Stimulated activated naive B cell treated with anti-CD40 and anti-IgM and Interleukin-4, amounts not matched to agents 10 μg/mL and 1 μg/mL and 100 μg/mL, for 72 hours (primary cell): ENCODE measurements at regions not wholly inside any gene's neighbourhood (a gene's known extent, or its start where the extent isn't known, plus 50 kb on each side); places are given as distances from the start of the nearest gene placed in this dataset.

Source experiments
- ATAC-seq, 2 donors: fragments of 150-1000 bp; cut with Tn5 transposase; replicated peaks; 2 replicates each; pipeline ENCODE4 v1.10.0; 2021; ENCODE audit warnings: moderate library complexity in 1 of 2
- DNase-seq: peaks from one replicate; pipeline ENCODE4 v3.0.0; 2021
- H3K27ac Mint-ChIP-seq: one replicate; pipeline ENCODE4 v1.8.0; 2022; ENCODE audit warnings: mild to moderate bottlenecking, mixed read lengths
- H3K27me3 Mint-ChIP-seq, 2 donors: one replicate each; pipeline ENCODE4 v1.8.0; 2022; ENCODE audit warnings: mixed read lengths in 2 of 2
- H3K36me3 Mint-ChIP-seq, 2 donors: one replicate each; pipeline ENCODE4 v1.8.0; 2022; ENCODE audit warnings: mixed read lengths in 2 of 2, mild to moderate bottlenecking in 1 of 2
- H3K4me1 Mint-ChIP-seq, 2 donors: one replicate each; pipeline ENCODE4 v1.8.0; 2022; ENCODE audit warnings: mixed read lengths in 2 of 2, mild to moderate bottlenecking in 1 of 2
- H3K4me3 Mint-ChIP-seq, 2 donors: one replicate each; pipeline ENCODE4 v1.8.0; 2022; ENCODE audit warnings: mild to moderate bottlenecking in 2 of 2, mixed read lengths in 2 of 2, moderate library complexity in 1 of 2
- H3K9me3 Mint-ChIP-seq, 2 donors: one replicate each; pipeline ENCODE4 v1.8.0; 2022; ENCODE audit warnings: mixed read lengths in 2 of 2, mild to moderate bottlenecking in 1 of 2

DNA sequence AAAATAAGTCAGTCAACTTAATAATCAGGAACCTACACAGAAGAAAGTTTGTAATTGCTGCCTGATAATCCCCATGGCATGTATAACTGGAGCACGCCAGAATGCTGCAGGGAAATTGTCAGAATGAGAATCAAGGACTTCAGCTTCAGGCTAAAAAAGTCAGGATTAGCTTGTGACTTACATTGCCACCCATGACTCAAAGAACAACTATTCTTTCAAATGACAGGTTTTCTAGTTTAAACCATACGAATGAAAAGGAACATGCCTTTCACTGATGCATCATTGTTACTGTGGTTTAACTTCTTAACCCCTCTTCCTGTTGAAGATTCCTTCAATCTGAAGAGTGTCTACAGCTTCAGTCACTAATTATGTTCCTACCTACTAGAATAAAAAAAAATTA lies 112.4 kb downstream of the ISL1 start:
- no peaks in the 10 kb centered on the region for H3K36me3 Mint-ChIP-seq
- peaks cover 0 to 4% of the 10 kb centered on the region in 2 donors for H3K9me3 Mint-ChIP-seq
- ATAC-seq (no peak), DNase-seq (no peak)
- H3K27ac Mint-ChIP-seq: no peak overlapping the region
- no peaks in the 10 kb centered on the region for H3K27me3 Mint-ChIP-seq
- H3K4me1 Mint-ChIP-seq: no peaks in the 10 kb centered on the region
- H3K4me3 Mint-ChIP-seq: no peak overlapping the region

DNA sequence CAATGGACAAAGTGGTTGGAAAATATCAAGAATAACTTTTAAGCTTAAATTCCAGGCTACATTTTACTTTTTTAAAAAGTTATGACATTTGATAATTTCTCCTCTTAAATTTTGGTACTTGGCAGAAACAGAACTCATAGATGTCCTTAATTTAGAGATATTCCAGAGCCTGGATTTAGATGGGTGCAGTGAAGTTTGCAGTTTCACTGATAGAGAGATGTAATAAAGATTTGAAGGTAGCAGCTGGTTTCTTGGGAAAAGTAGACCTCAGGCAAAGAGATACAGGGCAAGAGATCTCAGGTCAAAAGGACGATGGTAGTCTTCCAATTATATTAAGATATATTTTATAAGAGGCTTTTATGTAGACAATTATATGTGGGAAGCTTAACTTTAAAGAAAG lies 134.6 kb downstream of the ISL1 start:
- Mint-ChIP-seq H3K9me3 (no peaks in the 10 kb centered on the region), H3K27me3 (no peaks in the 10 kb centered on the region), H3K27ac (no peak overlapping the region), H3K4me3 (no peak overlapping the region), H3K36me3 (no peaks in the 10 kb centered on the region), H3K4me1 (no peaks in the 10 kb centered on the region)
- DNase-seq: no peak
- ATAC-seq: no peak

DNA sequence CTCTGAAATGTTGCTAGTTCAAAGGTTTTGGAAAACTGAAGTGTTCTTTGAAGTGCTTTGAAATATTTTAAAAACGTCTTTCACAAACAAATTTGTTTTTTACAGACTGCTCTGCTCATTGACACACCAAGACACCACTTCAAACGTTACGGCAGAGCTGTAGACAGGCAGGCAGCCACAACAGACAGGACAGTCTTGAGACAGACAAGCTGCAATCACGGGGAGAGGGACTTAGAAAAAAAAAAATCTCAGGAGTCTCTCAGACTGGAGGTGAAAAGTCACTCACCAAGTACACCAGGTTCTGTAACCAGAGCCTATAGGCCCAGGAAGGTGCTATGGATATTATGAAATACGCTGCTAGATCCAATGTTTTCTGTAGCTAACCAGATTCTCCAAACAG lies 135.4 kb downstream of the ISL1 start:
- Mint-ChIP-seq H3K36me3 (no peaks in the 10 kb centered on the region), H3K27me3 (no peaks in the 10 kb centered on the region), H3K4me1 (no peaks in the 10 kb centered on the region), H3K9me3 (no peaks in the 10 kb centered on the region), H3K27ac (no peak overlapping the region), H3K4me3 (no peak overlapping the region)
- ATAC-seq (no peak), DNase-seq (no peak)

GRCh38 chr5:51521583-51521982 lies 138.3 kb downstream of the ISL1 start:
- no peaks in the 10 kb centered on the region for H3K4me1 Mint-ChIP-seq
- H3K27me3 Mint-ChIP-seq: no peaks in the 10 kb centered on the region
- ATAC-seq (no peak), DNase-seq (no peak)
- H3K36me3 Mint-ChIP-seq: no peaks in the 10 kb centered on the region
- H3K27ac Mint-ChIP-seq: no peak overlapping the region
- H3K4me3 Mint-ChIP-seq: no peak overlapping the region
- H3K9me3 Mint-ChIP-seq: no peaks in the 10 kb centered on the region

DNA sequence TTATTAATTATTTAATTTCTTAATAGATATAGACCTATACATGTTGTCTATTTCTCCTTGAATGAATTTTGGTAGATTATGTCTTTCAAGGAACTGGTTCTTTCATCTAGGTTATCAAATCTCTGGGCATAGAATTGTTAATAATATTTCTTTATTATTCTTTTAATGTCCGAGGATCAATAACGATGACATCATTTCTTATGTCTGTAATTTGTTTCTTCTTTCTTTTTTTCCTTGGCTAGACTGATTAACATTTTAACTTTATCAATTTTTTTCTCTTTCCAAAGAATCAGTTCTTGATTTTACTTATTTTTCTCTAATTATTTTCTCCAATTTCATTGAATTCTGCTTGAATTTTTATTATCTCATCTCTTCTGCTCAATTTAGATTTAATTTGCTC lies 156.0 kb downstream of the ISL1 start:
- H3K9me3 Mint-ChIP-seq: peaks cover 4 to 9% of the 10 kb centered on the region in 2 donors
- H3K4me1 Mint-ChIP-seq: no peaks in the 10 kb centered on the region
- no peak overlapping the region for H3K4me3 Mint-ChIP-seq
- no peaks in the 10 kb centered on the region for H3K27me3 Mint-ChIP-seq
- no peak overlapping the region for H3K27ac Mint-ChIP-seq
- ATAC-seq: no peak
- H3K36me3 Mint-ChIP-seq: no peaks in the 10 kb centered on the region
- DNase-seq: no peak

DNA sequence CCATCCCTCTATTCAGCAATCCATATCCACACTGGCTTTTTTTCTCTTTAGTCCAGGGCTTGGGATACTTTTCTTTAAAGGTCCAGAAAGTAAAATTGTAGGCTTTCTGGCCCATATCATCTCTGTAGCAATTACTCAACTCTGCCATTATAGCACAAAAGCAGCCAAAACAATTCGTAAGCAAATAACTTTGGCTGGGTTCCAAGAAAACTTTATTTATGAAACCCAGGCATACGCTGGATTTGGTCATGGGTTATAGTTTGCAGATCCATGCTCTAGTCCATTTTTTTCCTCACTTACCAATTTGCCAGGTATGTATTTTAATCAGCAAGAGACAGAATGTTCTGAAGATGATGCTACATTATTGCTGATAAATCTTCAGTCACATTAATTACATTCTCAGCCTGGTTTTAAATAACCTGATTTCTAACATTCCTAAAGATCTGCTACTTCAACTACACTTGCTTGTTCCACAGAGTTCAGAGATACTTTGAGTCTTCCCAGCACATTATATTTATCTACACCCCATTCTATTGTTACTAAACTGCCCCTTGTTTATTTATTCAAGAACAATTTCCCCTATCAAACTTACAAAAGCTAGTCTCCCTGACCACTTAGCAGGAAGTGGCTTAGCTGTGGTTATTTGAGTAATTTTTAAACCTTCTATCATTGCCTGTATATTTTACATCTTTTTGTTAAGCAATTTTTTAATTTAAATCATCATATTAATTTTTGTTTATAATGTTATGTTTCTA lies 161.0 kb downstream of the ISL1 start:
- no peak for ATAC-seq
- DNase-seq: no peak
- no peaks in the 10 kb centered on the region for H3K36me3 Mint-ChIP-seq
- H3K4me3 Mint-ChIP-seq: no peak overlapping the region
- H3K4me1 Mint-ChIP-seq: no peaks in the 10 kb centered on the region
- no peak overlapping the region for H3K27ac Mint-ChIP-seq
- no peaks in the 10 kb centered on the region for H3K27me3 Mint-ChIP-seq
- peaks cover 0 to 2% of the 10 kb centered on the region in 2 donors for H3K9me3 Mint-ChIP-seq

DNA sequence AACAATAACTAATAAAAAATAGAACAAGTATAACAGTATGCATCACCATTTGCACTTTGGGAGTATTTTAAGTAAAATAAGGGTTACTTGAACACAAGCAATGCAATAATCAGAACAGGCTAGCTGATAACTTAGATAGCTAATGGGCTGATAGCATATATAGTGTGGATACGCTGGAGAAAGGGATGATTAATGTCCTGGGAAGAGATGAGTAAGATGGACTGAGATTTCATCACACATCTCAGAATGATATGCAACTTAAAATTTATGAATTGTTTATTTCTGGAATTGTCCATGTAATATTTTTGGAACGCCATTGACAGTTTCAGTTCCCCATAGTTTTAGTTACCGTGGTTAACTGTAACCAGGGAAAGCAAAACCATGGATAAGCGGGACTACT lies 173.6 kb downstream of the ISL1 start:
- Mint-ChIP-seq H3K27me3 (no peaks in the 10 kb centered on the region), H3K9me3 (peaks cover 0 to 3% of the 10 kb centered on the region in 2 donors), H3K4me3 (no peak overlapping the region), H3K36me3 (no peaks in the 10 kb centered on the region), H3K27ac (no peak overlapping the region), H3K4me1 (no peaks in the 10 kb centered on the region)
- ATAC-seq: no peak
- DNase-seq: no peak

- Mint-ChIP-seq H3K27ac (no peak overlapping the region), H3K4me1 (no peaks in the 10 kb centered on the region), H3K9me3 (no peaks in the 10 kb centered on the region), H3K27me3 (no peaks in the 10 kb centered on the region), H3K36me3 (no peaks in the 10 kb centered on the region), H3K4me3 (no peak overlapping the region)
- ATAC-seq (no peak), DNase-seq (no peak)
Observed at GRCh38 chr5:51558682-51559081, 175.4 kb downstream of the ISL1 start.

DNA sequence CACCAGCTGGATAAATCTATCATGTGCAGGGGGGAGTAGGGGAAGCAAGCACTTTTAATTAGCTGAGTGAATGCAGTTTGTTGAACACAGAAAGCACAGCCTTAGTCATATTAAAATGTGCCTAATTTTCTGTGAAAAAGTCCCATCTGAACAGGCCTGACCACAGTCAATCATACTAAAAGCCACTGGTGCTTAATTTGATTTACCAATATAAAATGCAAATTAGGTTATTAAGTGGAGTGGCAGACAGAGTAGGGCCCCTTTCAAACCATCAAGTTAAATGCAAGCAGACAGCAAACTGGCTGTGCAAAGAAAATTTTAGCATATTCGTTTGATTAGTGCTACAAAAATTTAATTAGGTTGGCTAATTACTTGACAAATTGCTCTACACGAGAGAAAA lies 176.1 kb downstream of the ISL1 start:
- H3K4me1 Mint-ChIP-seq: no peaks in the 10 kb centered on the region

DNA sequence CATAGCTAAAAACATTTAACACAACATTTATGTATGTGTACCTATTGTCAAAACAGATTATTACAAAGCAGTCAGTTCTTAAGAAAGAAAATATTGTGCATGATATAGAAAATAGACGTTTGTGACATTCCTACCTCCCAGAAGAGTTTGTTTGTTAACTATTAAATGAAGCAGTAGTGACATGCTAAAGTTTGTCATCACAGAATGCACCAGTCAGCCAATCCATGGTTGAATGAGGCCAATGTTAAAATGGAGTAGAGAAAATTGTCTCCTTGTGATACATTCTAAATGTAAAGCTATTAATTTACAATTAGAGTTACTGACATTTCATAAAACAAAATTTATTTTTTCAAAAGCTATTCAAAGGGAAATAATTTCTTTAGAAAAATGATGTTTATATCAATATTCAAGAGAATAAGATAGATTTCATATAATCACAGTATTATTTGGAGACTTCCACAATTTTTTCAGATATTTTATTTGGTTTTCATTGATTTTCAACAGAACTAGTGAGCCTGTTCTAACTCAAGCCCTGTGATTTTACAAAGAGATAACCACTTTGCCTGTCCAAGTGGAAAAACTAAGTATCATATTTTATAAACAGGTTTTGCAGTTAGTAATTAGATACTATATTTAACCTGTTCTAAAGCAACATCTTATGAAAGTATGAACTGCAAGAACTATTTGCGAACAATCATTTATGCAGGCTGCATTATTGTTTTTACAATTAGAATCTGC lies 176.8 kb downstream of the ISL1 start:
- Mint-ChIP-seq H3K27ac (no peak overlapping the region), H3K9me3 (no peaks in the 10 kb centered on the region), H3K4me3 (no peak overlapping the region), H3K36me3 (no peaks in the 10 kb centered on the region), H3K27me3 (no peaks in the 10 kb centered on the region), H3K4me1 (no peaks in the 10 kb centered on the region)
- no peak for DNase-seq
- ATAC-seq: no peak

More for the DNA sequence above, 176.1 kb downstream of the ISL1 start:
- Mint-ChIP-seq H3K36me3 (no peaks in the 10 kb centered on the region), H3K27ac (no peak overlapping the region), H3K4me3 (no peak overlapping the region), H3K9me3 (no peaks in the 10 kb centered on the region), H3K27me3 (no peaks in the 10 kb centered on the region)
- no peak for DNase-seq
- ATAC-seq: no peak

- Mint-ChIP-seq H3K4me3 (no peak overlapping the region), H3K9me3 (no peaks in the 10 kb centered on the region), H3K27ac (no peak overlapping the region), H3K4me1 (no peaks in the 10 kb centered on the region), H3K27me3 (no peaks in the 10 kb centered on the region), H3K36me3 (no peaks in the 10 kb centered on the region)
- DNase-seq (no peak), ATAC-seq (no peak)
Observed at GRCh38 chr5:51566953-51567352, 183.7 kb downstream of the ISL1 start.

GRCh38 chr5:51567636-51568035 lies 184.4 kb downstream of the ISL1 start:
- H3K4me1 Mint-ChIP-seq: no peaks in the 10 kb centered on the region
- no peak for DNase-seq
- no peaks in the 10 kb centered on the region for H3K9me3 Mint-ChIP-seq
- H3K36me3 Mint-ChIP-seq: no peaks in the 10 kb centered on the region
- ATAC-seq: no peak
- no peaks in the 10 kb centered on the region for H3K27me3 Mint-ChIP-seq
- H3K27ac Mint-ChIP-seq: no peak overlapping the region
- no peak overlapping the region for H3K4me3 Mint-ChIP-seq

DNA sequence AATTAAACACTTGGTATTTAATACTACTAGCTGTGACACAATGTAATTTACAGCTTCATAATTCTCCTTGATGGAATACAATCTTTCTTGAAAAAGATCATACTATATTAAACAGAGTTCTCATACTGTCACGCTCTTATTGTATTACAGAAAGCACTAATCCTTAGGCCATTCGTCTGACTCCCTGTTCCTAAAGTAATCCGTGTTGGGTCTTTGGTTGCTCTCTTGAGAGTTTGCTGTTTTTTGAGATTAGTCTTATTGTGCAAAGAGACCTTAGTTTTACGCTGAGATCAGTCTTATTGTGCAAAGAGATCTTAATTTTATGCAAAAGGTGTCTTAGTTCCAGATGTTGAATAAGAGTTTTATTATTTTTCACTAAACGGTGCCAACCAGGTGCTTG lies 190.6 kb downstream of the ISL1 start:
- no peaks in the 10 kb centered on the region for H3K36me3 Mint-ChIP-seq
- DNase-seq (no peak), ATAC-seq (no peak)
- no peak overlapping the region for H3K27ac Mint-ChIP-seq
- no peaks in the 10 kb centered on the region for H3K27me3 Mint-ChIP-seq
- no peak overlapping the region for H3K4me3 Mint-ChIP-seq
- H3K4me1 Mint-ChIP-seq: no peaks in the 10 kb centered on the region
- peaks cover 0 to 2% of the 10 kb centered on the region in 2 donors for H3K9me3 Mint-ChIP-seq

DNA sequence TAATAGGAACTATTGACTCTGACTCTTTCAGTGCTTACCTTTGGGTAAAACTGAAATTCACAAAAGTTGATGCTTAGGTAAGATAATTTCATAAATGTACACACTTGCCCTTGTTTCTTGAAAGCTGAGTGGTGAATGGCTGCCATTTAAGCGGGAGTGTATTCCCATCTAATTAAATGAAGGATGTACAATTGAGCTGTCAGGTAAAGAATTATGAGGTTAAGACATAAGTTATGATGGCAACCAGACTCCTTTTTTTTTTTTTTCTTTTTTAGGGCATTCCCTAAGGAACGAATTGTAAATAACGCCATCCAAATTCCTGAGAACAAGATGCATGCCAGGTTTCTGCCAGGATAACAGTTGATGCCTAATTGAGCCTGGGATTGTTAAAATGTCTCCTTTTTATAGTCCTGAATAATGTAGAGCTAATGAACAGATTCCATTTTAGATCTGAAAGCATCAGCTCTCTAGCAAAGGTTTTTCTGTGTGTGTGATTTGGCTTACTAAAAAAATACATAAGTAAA lies 199.7 kb downstream of the ISL1 start:
- ATAC-seq: no peak
- Mint-ChIP-seq H3K27ac (no peak overlapping the region), H3K4me3 (no peak overlapping the region), H3K9me3 (peaks cover 0 to 1% of the 10 kb centered on the region in 2 donors), H3K36me3 (no peaks in the 10 kb centered on the region), H3K27me3 (no peaks in the 10 kb centered on the region), H3K4me1 (no peaks in the 10 kb centered on the region)
- DNase-seq: no peak

- Mint-ChIP-seq H3K27ac (no peak overlapping the region), H3K27me3 (no peaks in the 10 kb centered on the region), H3K4me3 (no peak overlapping the region), H3K4me1 (no peaks in the 10 kb centered on the region), H3K9me3 (peaks cover 0 to 2% of the 10 kb centered on the region in 2 donors), H3K36me3 (no peaks in the 10 kb centered on the region)
- DNase-seq (no peak), ATAC-seq (no peak)
Observed at GRCh38 chr5:51598026-51598425, 214.8 kb downstream of the ISL1 start.
